Muscle of leg (tissue), 3 donors: ENCODE measurements at regions not wholly inside any gene's neighbourhood (a gene's known extent, or its start where the extent isn't known, plus 50 kb on each side); places are given as distances from the start of the nearest gene placed in this dataset.
"Not testable (repeated sequence)": the region's sequence is repeated elsewhere in the genome, so short reads cannot be mapped to it uniquely, and the experiment has no call there.

Experiments used
- DNase-seq: peaks from one replicate; pipeline ENCODE4 v3.0.0; 2013
- H3K27ac ChIP-seq: one replicate; pipeline ENCODE4 v1.5.1; 2013; ENCODE audit warnings: mild to moderate bottlenecking, low read length, control low read depth
- H3K27me3 ChIP-seq: one replicate; pipeline ENCODE4 v1.6.1; 2013; ENCODE audit warnings: low read length; ENCODE audit not compliant: control insufficient read depth, insufficient read depth
- H3K36me3 ChIP-seq: one replicate; pipeline ENCODE4 v1.6.1; 2013; ENCODE audit warnings: low read length; ENCODE audit not compliant: control insufficient read depth, insufficient read depth
- H3K4me1 ChIP-seq: one replicate; pipeline ENCODE4 v1.6.1; 2013; ENCODE audit warnings: low read length; ENCODE audit not compliant: control insufficient read depth, insufficient read depth
- H3K4me3 ChIP-seq: one replicate; pipeline ENCODE4 v1.5.1; 2013; ENCODE audit warnings: low read length, control low read depth
- H3K9me3 ChIP-seq: replicated peaks from 2 replicates; pipeline ENCODE4 v1.6.1; 2013; ENCODE audit warnings: low read depth, low read length; ENCODE audit not compliant: control insufficient read depth
- WGBS: methylation state at CpG from one replicate; pipeline ENCODE4 v1.1.5; 2013; ENCODE audit warnings: missing lambda C conversion rate; ENCODE audit not compliant: insufficient coverage; 5-methylcytosine and 5-hydroxymethylcytosine counted together

DNA sequence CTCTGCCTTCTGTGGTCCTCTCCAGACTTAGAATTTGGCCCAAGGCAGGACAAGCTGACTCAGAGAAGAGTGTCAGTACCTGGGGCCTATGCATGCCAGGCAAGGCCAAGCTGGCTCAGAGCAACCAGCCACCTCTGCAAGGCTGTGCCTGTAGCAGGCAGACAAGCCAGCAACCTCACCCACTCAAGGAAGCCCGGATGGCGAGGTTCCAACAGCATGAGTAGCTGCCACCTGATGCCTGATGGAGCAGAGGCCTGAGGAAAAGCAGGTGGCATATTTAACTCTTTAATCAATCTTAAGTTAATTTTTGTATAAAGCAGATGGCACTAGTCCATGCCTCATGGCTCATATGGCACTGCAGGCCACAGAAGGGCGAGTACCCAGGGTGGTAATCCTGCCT lies 3595.8 kb upstream of the OR11H1 start:
- peak; percentile 0 for DNase-seq
- no CpG with 5 or more reads among the region's 3 CpGs for WGBS
- H3K27ac ChIP-seq, result not testable (repeated sequence)

DNA sequence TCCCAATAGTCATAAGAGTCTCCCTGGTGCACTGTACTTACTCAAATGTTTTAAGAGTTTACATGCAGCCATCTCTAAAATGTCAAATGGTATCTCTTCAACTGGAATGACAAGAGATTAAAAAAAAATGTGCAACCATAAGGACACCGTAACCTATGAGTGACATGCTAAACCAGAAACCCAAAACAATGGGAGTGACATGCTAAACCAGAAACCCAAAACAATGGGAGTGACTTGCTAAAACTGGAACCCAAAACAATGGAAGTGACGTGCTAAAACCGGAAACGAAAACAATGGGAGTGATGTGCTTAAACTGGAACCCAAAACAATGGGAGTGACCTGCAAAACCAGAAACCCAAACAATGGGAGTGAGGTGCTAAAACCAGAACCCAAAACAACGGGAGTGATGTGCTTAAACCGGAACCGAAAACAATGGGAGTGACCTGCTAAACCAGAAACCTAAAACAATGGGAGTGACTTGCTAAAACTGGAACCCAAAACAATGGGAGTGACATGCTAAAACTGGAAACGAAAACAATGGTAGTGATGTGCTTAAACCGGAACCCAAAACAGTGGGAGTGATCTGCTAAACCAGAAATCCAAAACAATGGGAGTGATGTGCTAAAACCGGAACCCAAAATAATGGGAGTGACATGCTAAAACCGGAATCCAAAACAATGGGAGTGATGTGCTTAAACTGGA lies 3559.9 kb upstream of the OR11H1 start:
- H3K27ac ChIP-seq, H3K4me3 ChIP-seq, H3K27me3 ChIP-seq, H3K9me3 ChIP-seq, DNase-seq, H3K36me3 ChIP-seq, H3K4me1 ChIP-seq: not testable (repeated sequence)
- no CpG with 5 or more reads among the region's 11 CpGs for WGBS

More for the DNA sequence above, 3595.8 kb upstream of the OR11H1 start:
- H3K4me3 ChIP-seq, H3K36me3 ChIP-seq, H3K27me3 ChIP-seq, H3K4me1 ChIP-seq, H3K9me3 ChIP-seq: not testable (repeated sequence)

- DNase-seq, result peak; percentile 0
- H3K27me3 ChIP-seq, H3K4me3 ChIP-seq, H3K36me3 ChIP-seq, H3K4me1 ChIP-seq, H3K9me3 ChIP-seq, H3K27ac ChIP-seq: not testable (repeated sequence)
- 62% methylated on average over 22 of the region's 35 CpGs for WGBS
These were observed 3554.1 kb upstream of the OR11H1 start for GRCh38 chr22:11973856-11974255.
